ENCODE measurements at regions not wholly inside any gene's neighbourhood (a gene's known extent, or its start where the extent isn't known, plus 50 kb on each side); places are given as distances from the start of the nearest gene placed in this dataset.

DNA sequence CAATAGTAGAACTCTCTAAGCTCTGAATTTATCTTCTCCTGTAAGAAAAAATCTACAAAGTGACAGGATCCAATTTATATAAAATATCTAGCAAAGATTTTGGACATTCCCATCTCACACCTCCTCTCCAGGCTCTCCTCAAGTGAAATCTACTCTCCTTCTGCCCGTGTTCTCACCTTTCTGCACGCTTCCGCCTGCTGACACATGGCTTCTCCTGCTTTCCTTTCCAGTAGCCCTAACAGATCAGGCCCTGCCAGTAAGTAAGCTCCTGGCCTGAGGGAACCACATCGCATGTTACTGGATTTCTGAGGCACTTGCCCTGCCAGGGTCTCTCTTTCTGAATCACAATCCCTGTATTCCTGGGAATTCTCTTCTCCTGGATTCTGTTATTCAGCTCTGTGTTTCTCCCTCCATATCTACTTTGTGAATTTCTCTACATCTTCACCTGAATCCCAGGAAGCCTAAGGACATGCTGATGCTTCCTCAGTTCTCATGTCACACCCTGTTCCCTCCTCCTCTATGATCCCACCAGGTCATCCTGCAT is 53.3 kb upstream of the TOP3B start:
- FAIRE-seq = no peak

DNA sequence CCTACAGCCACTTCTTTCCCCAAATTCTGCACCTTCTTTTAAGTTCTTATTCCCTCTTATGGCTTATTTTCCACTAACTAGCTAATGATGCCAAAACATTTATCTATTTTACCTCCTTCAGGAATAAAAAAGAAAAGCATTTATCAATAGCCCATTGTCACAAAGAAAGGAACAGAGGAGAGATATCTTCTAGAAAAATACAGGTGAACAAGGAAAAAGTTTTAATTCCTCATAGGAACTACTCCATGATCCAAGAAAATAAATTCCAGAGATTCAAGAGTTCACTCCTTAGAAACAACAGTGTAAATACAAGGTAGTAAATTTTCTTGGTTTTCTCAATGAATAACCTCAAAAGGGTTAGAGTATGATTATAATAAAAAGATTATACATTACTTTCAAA is 52.6 kb upstream of the TOP3B start:
- no peak for FAIRE-seq

DNA sequence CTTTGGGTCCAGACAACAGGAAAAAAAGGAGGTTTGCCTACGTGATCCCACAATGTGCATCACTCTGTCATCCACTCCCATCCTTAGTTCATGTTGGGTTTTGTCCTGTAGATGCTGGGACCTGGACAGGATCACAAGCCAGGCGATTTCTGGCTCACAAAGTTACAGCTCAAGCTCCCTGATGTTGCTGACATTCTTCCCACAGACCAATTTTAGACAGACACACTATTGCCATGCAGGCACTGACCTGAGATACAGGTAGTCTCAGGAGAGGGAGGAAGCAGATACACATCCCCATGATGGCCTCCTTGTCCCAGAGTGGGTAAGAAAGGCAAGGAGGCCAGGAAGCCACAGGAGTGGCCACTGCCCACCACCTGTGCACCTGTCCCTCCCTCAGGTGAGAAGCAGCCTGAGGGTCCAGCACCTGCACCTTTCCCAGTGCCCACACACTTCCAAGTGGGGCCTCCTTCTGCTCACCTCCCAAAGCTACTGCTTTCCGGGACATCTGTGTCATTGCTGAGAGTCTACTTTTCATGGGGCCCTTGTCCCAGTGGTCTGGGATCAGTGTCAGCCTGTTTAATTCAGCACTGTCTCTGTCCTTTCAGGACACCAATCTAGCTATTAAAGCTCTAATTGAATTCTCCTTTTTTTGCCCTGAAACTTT is 52.0 kb upstream of the TOP3B start:
- no peak for FAIRE-seq

DNA sequence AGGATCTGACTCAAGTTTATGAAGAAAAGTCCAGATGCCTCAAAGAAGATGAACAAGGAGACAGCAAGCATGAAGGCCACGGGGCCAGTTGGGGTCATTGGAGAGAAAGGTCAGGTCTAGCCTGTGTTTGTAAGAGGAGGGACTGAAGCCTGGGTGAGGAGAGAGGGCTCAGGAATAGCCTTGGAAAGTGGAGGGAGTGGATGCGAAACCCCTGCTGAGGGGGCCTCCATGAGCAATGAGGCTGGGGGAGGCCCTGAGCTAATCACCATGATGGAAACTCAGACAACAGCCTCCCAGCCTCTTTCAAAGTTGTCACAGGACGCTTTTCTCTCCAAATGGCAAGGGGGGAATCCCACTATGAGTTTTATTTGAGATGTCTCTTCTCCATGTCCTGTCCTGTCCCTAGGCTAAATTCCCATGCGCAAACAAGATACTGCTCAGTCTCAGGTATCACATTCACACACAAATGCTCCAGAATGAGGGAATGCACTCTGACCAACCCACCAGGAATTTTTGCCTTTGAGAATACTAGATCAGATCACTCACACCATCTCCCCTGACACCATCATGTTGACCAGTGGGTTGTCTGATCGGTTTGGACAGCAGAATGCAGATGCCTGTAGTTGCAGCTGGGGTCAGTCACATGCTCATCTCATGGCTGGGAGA is 51.3 kb upstream of the TOP3B start:
- no peak for FAIRE-seq

GRCh38 chr22:22032906-22033802 is 50.6 kb upstream of the TOP3B start:
- FAIRE-seq = no peak

GRCh38 chr22:22032099-22032905 is 49.7 kb upstream of the TOP3B start:
- FAIRE-seq = no peak

All from TTC549 (cell line).